Esophagus squamous epithelium (tissue), 4 donors: ENCODE measurements at regions not wholly inside any gene's neighbourhood (a gene's known extent, or its start where the extent isn't known, plus 50 kb on each side); places are given as distances from the start of the nearest gene placed in this dataset.
"Not testable (repeated sequence)": the region's sequence is repeated elsewhere in the genome, so short reads cannot be mapped to it uniquely, and the experiment has no call there.

Experiments used
- POLR2A ChIP-seq, 4 donors: fragments of 450-650 bp; IDR thresholded peaks; one replicate each; pipeline ENCODE4 v1.6.1; 2017; ENCODE audit warnings: antibody characterized with exemption in 4 of 4, mild to moderate bottlenecking in 4 of 4, moderate library complexity in 3 of 4
- TF ChIP-seq, protein P1 (sequence below), 6 experiments: fragments of 450-650 bp in 4 of 6; fragments of 200-600 bp in 2 of 6; sonication (generic) in 2 of 6; IDR thresholded peaks; one replicate each; pipeline ENCODE4 v1.5.1; 2016 to 2019; ENCODE audit warnings: antibody characterized with exemption in 6 of 6, mild to moderate bottlenecking in 4 of 6, moderate library complexity in 4 of 6

DNA sequence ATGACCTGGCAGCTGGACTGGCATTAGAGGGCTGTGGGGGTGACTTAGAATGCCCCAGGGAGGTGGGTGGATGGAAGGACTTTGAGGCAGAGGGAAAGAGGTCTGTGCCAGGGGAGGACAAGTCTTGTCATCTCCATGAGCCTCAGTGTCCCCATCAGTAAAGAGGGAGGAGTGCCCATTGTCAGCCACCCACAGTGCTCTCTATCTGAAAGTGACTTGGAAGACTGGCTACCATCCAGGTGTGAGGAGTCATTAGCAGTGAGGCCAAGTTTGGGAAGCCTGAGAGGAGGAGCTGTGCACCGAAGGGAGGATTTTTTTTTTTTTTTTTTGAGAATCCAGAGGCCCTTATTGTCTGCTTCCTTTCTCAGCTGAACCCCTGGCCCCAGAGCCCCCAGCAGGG lies 136.3 kb upstream of the AKAP13 start:
- TF ChIP-seq, protein P1, sequence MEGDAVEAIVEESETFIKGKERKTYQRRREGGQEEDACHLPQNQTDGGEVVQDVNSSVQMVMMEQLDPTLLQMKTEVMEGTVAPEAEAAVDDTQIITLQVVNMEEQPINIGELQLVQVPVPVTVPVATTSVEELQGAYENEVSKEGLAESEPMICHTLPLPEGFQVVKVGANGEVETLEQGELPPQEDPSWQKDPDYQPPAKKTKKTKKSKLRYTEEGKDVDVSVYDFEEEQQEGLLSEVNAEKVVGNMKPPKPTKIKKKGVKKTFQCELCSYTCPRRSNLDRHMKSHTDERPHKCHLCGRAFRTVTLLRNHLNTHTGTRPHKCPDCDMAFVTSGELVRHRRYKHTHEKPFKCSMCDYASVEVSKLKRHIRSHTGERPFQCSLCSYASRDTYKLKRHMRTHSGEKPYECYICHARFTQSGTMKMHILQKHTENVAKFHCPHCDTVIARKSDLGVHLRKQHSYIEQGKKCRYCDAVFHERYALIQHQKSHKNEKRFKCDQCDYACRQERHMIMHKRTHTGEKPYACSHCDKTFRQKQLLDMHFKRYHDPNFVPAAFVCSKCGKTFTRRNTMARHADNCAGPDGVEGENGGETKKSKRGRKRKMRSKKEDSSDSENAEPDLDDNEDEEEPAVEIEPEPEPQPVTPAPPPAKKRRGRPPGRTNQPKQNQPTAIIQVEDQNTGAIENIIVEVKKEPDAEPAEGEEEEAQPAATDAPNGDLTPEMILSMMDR (IDR thresholded peaks at IDR 0.05): not testable (repeated sequence)
- TF ChIP-seq POLR2A (IDR thresholded peaks at IDR 0.05): not testable (repeated sequence)
